HG03354 (cell line): ENCODE measurements at regions not wholly inside any gene's neighbourhood (a gene's known extent, or its start where the extent isn't known, plus 50 kb on each side); places are given as distances from the start of the nearest gene placed in this dataset.

Experiments
- ATAC-seq: cut with Tn5 transposase; IDR thresholded peaks from one replicate; pipeline ENCODE4 v1.9.1; 2021; ENCODE audit warnings: mild to moderate bottlenecking; ENCODE audit not compliant: unreplicated experiment, poor library complexity, severe bottlenecking

DNA sequence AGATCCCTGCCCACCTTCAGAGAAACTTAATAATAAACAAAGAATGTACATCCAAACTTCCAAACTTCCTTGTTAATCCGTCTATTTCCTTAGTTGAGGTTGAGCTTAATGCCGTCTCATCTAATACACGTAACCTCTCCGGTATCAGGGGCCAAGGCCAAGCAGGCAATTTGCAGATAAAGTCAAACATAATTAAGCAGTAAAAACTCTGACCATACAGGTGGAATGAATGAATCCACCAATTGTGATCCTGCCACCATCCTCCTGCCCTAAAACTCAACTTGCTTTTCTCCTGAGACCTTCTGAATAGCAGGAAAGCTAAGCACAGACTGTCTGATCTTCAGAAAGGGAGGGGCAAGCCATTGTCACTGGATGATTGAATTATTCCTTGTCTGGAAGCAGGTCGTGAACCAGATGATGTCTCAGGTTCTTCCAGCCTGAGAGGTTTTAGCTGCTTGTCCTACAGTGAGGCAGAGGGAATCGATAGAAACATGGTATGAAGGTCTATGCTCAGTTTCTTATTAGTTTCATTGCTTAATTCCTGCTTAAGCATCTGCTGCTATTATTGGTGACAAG lies 1111.8 kb upstream of the EEF2KMT start:
- no peak for ATAC-seq

- no peak for ATAC-seq
Measured at GRCh38 chr16:6207580-6207979, 1110.0 kb upstream of the EEF2KMT start.

DNA sequence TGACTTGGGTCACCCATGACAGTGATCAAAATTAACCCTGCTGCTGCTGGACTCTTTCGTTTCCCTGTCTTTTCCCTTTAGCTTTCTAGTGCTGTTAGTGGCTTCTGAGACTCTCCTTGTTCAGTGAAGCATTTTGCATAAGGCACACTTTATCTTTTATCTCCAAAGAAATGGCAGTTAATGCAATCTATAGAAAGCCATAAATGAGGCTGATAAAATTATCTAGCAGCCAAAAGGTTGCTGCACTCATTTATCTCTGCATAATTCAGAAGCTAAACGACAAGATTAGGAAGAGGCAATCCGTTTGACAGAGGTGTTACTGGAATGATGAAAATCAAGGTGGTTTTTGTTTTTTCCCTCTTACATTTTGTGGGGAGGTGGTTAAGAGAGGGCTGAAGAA lies 1109.5 kb upstream of the EEF2KMT start:
- ATAC-seq = no peak

- no peak for ATAC-seq
Measured at GRCh38 chr16:6206080-6206479, 1108.5 kb upstream of the EEF2KMT start.

DNA sequence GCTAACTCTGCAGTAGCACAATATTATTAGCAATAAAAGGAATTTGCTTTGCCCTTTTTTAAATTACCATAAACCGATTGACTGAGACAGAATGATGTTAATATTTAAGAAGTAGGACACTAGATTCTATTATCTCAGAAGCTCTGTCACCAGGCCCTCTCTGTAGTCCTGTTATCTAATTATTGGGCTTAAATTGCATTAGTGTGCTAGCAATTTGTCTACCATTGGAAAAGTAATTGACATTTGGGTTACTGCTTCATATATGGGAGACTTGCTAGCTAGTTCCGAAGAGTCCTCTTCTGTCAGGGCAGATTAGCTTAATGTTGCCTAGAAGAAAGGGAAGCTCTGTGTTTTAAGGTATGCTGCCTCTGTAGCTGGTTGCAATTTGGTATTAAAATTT lies 1107.3 kb upstream of the EEF2KMT start:
- ATAC-seq = no peak

GRCh38 chr16:6200861-6201260 lies 1103.3 kb upstream of the EEF2KMT start:
- ATAC-seq = no peak

DNA sequence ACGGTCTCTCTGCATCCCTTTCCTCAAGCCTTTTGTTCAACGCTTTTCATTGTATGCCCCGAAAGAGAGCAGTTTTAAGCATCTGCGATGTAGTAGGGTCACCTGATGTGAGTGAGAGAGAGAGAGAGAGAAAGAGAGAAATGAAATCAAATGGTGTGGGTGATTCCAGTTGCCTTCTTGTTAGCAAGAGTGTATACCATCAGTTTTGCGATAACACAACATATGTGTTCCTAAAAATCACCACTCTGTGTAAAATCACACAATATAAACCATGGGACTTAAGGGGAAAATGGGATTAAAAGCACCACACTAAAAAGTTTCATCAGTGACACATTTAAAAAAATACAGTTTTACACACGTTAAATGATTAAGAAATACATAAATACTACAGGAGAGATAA lies 1102.7 kb upstream of the EEF2KMT start:
- ATAC-seq = no peak

- ATAC-seq = no peak
Measured at GRCh38 chr16:6195966-6196365, 1098.4 kb upstream of the EEF2KMT start.

DNA sequence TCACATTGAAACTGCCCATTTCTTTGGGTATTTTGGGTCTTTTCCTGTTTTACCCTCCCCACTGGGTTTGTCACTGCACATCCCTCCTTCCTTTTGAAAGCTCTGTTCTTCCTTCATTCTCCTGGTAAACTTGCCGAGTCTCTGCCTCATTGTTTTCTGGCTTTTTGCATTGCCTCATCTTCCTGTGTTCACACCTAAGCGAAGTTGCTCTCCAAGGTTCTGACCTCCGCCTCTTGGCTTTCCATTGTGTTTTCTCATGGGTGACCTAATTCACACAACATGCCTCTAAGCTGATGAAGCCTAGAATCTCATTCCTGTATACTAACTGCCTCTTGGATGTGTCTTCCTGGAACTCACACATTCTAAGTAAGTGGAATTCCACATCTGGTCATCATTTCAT lies 1096.1 kb upstream of the EEF2KMT start:
- ATAC-seq = no peak

GRCh38 chr16:6192984-6193383 lies 1095.4 kb upstream of the EEF2KMT start:
- ATAC-seq = no peak

GRCh38 chr16:6192532-6192931 lies 1094.9 kb upstream of the EEF2KMT start:
- ATAC-seq = no peak

- ATAC-seq = no peak
Measured at GRCh38 chr16:6190776-6191175, 1093.2 kb upstream of the EEF2KMT start.

DNA sequence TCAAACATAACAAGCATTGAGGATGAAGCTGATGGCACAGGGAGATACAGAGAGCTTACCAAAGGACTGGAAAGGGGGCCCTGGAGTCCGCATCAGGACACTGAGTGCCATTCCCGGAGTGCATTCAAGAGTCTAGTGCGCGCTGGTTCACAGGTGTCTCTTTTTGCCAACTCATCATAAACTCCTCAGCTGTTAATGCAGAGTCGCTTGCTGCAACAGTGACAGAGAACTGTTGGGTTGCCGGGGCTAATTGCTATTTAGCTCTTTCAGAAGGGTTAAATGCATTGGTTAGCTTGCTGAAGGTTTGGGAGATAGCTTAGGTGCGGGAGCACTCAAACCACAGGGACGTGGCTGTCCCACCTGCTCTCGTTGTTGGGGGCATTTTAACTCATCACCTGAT lies 1091.6 kb upstream of the EEF2KMT start:
- no peak for ATAC-seq

DNA sequence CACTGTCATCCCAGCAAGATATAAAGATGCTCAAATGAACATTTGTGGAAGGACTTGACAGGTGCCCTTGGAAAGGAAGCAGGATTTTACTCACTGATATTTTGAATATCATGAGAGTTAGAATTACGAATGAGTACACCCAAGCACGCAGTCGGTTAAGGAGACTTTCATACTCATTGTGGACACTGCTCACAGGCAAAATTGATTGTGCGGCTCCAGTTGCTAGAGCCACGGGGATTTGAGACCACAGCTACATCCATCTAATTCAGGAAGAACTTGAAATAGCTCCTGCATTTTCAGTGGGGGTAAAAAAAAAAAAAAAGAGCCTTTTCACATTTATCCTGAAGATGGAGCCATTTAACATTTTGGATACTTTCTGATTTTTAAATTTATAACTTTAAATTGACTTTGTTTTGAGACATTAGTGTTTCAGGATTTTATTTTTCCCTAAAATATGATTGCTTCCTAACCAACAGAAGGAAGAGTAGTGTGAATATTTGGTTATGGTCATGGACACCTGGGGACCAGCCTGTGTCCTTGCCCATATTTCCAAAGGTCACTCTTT lies 1080.1 kb upstream of the EEF2KMT start:
- no peak for ATAC-seq

GRCh38 chr16:6170022-6170421 lies 1072.4 kb upstream of the EEF2KMT start:
- no peak for ATAC-seq

- no peak for ATAC-seq
Measured at GRCh38 chr16:6165330-6165979, 1067.9 kb upstream of the EEF2KMT start.

- ATAC-seq = no peak
Measured at GRCh38 chr16:6160871-6161270, 1063.3 kb upstream of the EEF2KMT start.

- no peak for ATAC-seq
Measured at GRCh38 chr16:6160303-6160702, 1062.7 kb upstream of the EEF2KMT start.

GRCh38 chr16:6157806-6158205 lies 1060.2 kb upstream of the EEF2KMT start:
- no peak for ATAC-seq

DNA sequence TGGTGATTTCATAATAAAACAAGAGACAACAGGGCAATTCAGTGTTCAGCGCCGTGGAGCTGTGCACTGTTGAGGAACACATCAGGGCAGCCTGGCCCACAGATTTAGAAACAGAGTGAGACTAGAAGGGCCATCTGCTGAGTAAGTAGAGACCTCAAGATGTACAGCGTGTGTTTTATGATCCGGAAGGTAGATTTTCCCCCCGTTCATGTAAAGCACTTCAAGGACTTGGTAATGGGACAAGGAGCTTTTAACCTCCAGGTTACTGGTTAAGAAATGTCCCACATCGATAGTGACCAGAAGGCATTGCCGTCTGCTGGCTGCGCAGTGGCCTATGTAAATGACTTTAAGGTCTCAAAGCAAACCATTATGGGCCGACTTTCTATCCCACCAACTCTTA lies 1057.7 kb upstream of the EEF2KMT start:
- no peak for ATAC-seq

DNA sequence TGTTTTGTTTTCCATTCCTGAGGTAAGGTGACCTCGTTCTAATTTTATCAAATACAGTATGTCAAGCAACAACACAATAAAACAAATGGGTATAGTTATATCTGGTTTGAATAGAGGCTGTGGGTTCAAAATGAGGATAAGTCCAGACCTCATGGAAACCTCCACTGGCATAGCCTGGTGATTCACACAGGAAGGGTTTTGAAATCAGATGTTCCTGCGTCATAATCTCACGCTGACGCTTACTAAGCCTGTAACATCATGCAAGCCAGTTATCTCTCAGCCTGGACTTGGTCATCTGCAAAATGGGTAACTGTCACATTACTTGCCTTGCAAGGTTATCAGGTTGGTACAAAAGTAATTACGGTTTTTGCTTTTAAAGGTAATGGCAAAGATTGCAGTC lies 1056.3 kb upstream of the EEF2KMT start:
- no peak for ATAC-seq

DNA sequence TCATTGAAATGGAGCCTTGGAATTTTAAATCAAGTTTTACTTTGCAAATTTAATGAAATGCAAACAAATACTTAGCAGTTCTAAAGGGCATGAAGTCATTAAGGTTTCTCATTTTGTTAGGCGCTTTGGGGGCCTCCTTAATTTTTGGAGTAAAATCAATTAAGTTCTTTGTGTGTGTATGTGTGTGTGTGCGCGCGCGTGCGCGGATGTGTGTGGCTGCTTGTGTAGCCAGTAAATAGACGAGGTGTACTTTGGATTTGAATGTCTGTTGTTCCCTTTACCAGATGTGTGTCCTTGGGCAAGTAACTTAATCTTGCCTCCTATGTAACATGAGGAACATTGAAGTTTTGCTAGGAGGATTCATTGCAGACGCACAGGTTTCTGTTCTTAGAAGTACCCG lies 1051.4 kb upstream of the EEF2KMT start:
- no peak for ATAC-seq
